Testis (tissue), 2 donors: ENCODE measurements at regions not wholly inside any gene's neighbourhood (a gene's known extent, or its start where the extent isn't known, plus 50 kb on each side); places are given as distances from the start of the nearest gene placed in this dataset.
"Not testable (repeated sequence)": the region's sequence is repeated elsewhere in the genome, so short reads cannot be mapped to it uniquely, and the experiment has no call there.

Source experiments
- DNase-seq: peaks from one replicate; pipeline ENCODE4 v3.0.0-alpha.2; 2019
- H3K27ac ChIP-seq, 2 donors: fragments of 200-600 bp; sonication (generic); one replicate each; pipeline ENCODE4 v1.5.1; 2019
- H3K27me3 ChIP-seq: fragments of 200-600 bp; sonication (generic); one replicate; pipeline ENCODE4 v1.5.1; 2019
- H3K36me3 ChIP-seq: fragments of 200-600 bp; sonication (generic); one replicate; pipeline ENCODE4 v1.5.1; 2017; ENCODE audit warnings: low read depth; ENCODE audit errors: missing control alignments
- H3K4me1 ChIP-seq: fragments of 200-600 bp; sonication (generic); one replicate; pipeline ENCODE4 v1.5.1; 2019
- H3K4me3 ChIP-seq, 2 donors: fragments of 200-600 bp; sonication (generic); one replicate each; pipeline ENCODE4 v1.5.1; 2017 to 2019
- H3K9me3 ChIP-seq: fragments of 200-600 bp; sonication (generic); one replicate; pipeline ENCODE4 v1.5.1; 2017
- POLR2A ChIP-seq: fragments of 450-650 bp; IDR thresholded peaks from one replicate; pipeline ENCODE4 v1.6.1; 2017; ENCODE audit warnings: antibody characterized with exemption, mild to moderate bottlenecking, moderate library complexity
- WGBS, 2 donors: methylation state at CpG; one replicate each; pipeline ENCODE4 v1.1.5; 2018; 5-methylcytosine and 5-hydroxymethylcytosine counted together
- intact Hi-C: fragments of 100-400 bp; cut with DNase I; formaldehyde crosslinking; loops from one replicate; pipeline ENCODE4 v1.15.1; 2023; ENCODE audit warnings: low total_unique reads
- TF ChIP-seq, protein P1 (sequence below), 3 experiments: fragments of 450-650 bp in 2 of 3; fragments of 200-600 bp in 1 of 3; sonication (generic) in 1 of 3; IDR thresholded peaks; one replicate each; pipeline ENCODE4 v1.5.1; 2016 to 2019; ENCODE audit warnings: antibody characterized with exemption in 3 of 3, mild to moderate bottlenecking in 2 of 3, moderate library complexity in 1 of 3

- Histone ChIP-seq H3K27me3 (no peaks in the 10 kb centered on the region), H3K36me3 (no peaks in the 10 kb centered on the region), H3K4me3 (no peak overlapping the region), H3K27ac (no peak overlapping the region), H3K9me3 (no peaks in the 10 kb centered on the region), H3K4me1 (no peaks in the 10 kb centered on the region)
- WGBS, 2 donors: 61 to 69% methylated on average over 3 of the region's 3 CpGs
- TF ChIP-seq POLR2A: no peak
- TF ChIP-seq, protein P1, sequence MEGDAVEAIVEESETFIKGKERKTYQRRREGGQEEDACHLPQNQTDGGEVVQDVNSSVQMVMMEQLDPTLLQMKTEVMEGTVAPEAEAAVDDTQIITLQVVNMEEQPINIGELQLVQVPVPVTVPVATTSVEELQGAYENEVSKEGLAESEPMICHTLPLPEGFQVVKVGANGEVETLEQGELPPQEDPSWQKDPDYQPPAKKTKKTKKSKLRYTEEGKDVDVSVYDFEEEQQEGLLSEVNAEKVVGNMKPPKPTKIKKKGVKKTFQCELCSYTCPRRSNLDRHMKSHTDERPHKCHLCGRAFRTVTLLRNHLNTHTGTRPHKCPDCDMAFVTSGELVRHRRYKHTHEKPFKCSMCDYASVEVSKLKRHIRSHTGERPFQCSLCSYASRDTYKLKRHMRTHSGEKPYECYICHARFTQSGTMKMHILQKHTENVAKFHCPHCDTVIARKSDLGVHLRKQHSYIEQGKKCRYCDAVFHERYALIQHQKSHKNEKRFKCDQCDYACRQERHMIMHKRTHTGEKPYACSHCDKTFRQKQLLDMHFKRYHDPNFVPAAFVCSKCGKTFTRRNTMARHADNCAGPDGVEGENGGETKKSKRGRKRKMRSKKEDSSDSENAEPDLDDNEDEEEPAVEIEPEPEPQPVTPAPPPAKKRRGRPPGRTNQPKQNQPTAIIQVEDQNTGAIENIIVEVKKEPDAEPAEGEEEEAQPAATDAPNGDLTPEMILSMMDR (IDR thresholded peaks at IDR 0.05): no peak
- DNase-seq: no peak
- intact Hi-C loops: no loop called here
These were observed 196.8 kb downstream of the TOX3 start for GRCh38 chr16:52350031-52350642.

- H3K4me3 ChIP-seq: no peak overlapping the region
- no peak for DNase-seq
- no peak overlapping the region for H3K27ac ChIP-seq
- H3K27me3 ChIP-seq: no peaks in the 10 kb centered on the region
- 80 to 84% methylated on average over 2 of the region's 2 CpGs for WGBS, 2 donors
- intact Hi-C loops: no loop called here
- no peaks in the 10 kb centered on the region for H3K9me3 ChIP-seq
- TF ChIP-seq, protein P1 (IDR thresholded peaks at IDR 0.05): no peak
- TF ChIP-seq POLR2A: no peak
- H3K4me1 ChIP-seq: no peaks in the 10 kb centered on the region
- H3K36me3 ChIP-seq: no peaks in the 10 kb centered on the region
These were observed 200.2 kb downstream of the TOX3 start for GRCh38 chr16:52346709-52347108.

DNA sequence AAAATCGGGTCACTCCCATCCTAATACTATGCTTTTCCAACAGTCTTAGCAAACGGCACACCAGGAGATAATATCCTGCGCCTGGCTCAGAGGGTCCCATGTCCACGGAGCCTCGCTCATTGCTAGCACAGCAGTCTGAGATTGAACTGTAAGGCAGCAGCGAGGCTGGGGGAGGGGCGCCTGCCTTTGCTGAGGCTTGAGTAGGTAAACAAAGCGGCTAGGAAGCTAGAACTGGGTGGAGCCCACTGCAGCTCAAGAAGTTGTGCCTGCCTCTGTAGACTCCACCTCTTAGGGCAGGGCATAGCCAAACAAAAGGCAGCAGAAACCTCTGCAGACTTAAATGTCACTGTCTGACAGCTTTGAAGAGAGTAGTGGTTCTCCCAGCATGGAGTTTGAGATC is 213.3 kb downstream of the TOX3 start:
- intact Hi-C loops, H3K4me3 ChIP-seq, H3K27me3 ChIP-seq, H3K36me3 ChIP-seq, H3K27ac ChIP-seq, DNase-seq, H3K4me1 ChIP-seq, H3K9me3 ChIP-seq: not testable (repeated sequence)
- 86 to 88% methylated on average over 8 of the region's 8 CpGs for WGBS, 2 donors

- Histone ChIP-seq H3K36me3 (no peaks in the 10 kb centered on the region), H3K27me3 (no peaks in the 10 kb centered on the region), H3K4me3 (no peak overlapping the region), H3K9me3 (no peaks in the 10 kb centered on the region), H3K4me1 (no peaks in the 10 kb centered on the region), H3K27ac (no peak overlapping the region)
- intact Hi-C loops: no loop called here
- TF ChIP-seq, protein P1 (IDR thresholded peaks at IDR 0.05): no peak
- no peak for TF ChIP-seq POLR2A
- DNase-seq: no peak
- 63 to 68% methylated on average over 6 of the region's 6 CpGs for WGBS, 2 donors
These were observed 226.0 kb downstream of the TOX3 start for GRCh38 chr16:52320930-52321439.

DNA sequence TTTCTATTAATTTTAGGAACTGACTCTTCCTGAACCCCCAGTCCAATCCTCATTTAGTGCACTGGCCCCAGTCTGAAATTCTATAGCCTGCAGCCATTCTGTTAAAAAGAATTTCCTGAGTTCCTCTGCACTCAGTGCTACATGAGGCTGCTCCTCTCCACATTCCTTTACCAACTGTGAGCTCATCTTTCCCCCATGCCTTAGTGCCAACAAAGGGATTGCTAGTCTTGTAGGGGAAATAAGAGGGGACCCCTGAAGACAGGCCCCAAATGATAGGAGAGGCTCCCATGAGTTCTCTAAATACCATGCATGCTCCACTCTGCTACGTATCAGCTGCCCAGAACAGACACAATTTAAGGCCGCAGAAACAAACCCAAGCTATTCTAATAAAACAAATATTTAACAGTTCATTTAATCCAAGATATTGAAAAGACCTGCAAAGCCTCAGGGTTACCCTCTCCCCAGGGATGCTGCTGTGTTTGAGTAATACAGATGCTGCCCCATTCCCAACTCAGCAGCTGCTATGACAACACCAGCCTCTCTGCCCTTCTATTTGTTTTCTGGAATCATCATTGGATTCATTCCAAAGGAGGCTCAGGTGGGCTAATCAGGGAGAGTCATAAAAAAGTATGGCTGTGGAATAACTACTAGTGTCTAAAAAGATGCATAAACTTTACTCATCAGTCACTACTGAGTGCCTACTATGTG is 228.5 kb downstream of the TOX3 start:
- Histone ChIP-seq H3K27ac (no peak overlapping the region), H3K9me3 (no peaks in the 10 kb centered on the region), H3K27me3 (no peaks in the 10 kb centered on the region), H3K4me1 (no peaks in the 10 kb centered on the region), H3K4me3 (no peak overlapping the region), H3K36me3 (no peaks in the 10 kb centered on the region)
- DNase-seq: no peak
- intact Hi-C loops: no loop called here
- no peak for TF ChIP-seq POLR2A
- TF ChIP-seq, protein P1 (IDR thresholded peaks at IDR 0.05): no peak
- WGBS, 2 donors: 78 to 87% methylated on average over 2 of the region's 2 CpGs
